ENCODE measurements at regions not wholly inside any gene's neighbourhood (a gene's known extent, or its start where the extent isn't known, plus 50 kb on each side); places are given as distances from the start of the nearest gene placed in this dataset.

DNA sequence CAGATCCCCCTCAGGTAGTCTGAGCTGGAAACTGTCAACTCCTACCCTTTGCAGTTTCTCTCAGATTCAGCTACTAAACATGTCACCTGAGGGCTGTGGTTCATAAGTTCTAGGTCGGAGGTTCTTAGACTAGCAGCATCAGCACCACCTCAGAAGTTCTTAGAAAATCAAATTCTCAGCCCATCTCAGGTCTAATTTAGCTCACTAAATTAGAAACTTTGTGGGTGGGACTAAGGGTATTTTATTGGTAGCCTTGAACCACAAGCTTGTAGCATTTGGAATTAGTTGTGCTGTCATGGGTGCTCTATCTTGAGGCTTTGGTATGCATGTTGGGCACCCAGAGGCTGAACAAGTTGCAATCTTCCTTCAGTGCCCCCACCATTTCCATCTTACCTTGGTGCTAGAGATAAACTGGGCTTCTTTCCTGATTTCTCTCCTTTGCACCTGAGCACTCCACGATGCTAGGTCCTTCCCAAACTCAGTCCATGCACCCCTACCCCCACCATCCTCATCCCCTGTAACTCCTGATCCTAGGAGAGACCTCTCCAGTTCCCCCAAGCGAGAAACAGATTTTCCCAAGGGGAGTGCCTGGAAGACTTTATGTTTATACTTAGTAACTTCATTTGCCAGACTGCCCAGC lies 54.2 kb downstream of the S1PR1 start:
- DNase-seq (ENCODE audit: low read depth in 2 of 2) = no peak

DNA sequence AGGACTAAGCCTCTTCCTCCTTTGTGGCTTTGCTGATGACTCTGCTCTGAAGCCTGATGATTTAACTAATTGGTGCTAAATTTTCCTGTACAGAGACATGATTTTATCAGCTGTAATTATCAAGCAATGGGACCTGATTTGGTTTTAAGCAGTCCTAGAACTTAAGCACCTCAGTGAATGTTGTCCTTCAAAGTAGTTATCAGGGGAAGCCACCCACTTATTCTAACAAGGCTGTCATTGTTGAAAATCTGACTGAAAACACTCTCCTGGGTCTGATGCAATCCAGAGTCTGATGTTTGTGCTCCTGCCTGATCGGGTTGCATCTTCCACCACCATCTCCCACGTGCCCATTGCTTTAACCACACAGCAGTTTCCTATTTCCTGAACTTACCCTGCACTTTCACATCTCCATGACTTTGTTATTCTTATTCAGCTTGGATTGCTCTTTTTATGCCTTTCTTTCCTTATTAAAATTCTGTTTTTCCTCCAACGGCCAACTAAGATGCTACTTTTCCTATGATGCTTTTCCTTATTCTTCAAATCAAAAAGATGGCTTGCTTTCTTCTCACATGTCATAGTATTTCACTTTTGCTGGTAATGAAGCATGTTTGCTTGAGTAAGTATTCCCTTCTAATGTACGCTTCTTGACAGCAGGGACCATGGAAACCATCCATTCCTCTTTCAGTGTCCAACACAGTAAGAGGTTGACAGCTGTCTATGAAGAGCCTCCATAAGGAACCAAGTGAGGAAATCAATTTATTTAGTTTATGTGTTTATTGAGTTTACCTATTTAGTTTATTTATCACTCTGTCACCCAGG lies 55.0 kb downstream of the S1PR1 start:
- DNase-seq (ENCODE audit: low read depth in 2 of 2) = peak; percentile 44 to 50

DNA sequence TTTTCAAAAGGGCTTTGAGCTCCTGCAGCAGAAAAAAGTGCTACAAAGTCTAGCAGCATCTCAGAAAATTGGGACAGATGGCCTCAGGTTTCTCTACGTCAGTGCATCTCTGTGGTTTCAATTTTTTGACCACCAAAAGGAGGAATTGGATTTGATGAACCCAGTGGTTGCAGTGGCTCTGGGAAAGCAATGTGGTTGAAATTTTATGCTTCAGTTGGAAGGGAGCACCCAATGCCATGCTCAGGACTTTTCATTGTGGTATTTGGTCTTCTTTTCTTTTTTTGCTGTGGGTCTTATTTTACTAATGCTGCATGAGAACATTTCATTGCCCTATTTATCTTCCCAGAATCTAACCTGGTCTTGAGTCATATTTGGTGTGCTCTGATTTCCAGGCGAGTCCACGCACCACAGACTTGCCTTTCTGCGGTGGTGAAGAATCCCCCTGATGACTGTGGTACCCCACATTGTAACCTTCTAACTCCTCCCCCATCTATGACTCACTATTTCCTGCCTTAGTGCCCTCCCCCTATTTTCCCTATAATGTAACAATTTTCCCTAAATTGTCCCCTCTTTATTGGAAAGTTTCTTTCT lies 56.7 kb downstream of the S1PR1 start:
- DNase-seq (ENCODE audit: low read depth in 2 of 2) = peak; percentile 17 to 20

DNA sequence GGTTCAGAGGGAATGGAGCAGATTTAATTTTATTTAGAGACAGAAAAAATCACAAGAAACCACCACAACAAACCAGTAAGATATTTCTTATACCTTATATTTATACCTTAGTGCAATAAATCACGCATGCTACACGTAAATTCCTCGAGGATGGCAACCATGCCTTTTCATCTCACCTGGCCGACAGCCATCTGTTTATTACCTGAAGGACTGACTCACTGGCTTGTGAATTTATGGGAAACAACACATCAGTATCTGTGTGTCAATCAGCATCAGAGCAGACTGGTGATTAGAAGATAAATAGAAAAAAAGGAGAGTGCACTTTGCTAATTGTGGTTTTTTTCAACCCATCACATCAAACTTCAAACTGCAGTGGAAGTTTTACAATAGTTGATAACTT lies 58.4 kb downstream of the S1PR1 start:
- no peak for DNase-seq (ENCODE audit: low read depth in 2 of 2)

DNA sequence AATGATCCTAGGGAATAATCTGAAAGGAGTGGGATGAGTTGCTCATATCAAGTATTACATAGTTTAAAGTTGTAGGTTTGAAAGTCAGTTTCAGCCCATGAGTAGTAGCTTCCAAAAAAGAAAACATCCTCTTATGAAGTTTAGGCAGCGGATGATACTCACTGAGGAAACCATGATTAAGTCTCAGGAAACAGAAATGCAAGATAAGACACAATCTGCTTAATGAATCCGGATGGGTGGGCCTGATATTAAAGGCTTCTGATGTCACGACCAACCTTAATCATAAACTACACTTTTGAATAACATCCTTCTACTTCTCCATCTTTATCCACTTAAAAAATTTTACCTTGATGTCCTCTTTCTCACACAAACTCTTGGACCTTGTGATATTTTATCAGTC lies 61.8 kb downstream of the S1PR1 start:
- no peak for DNase-seq (ENCODE audit: low read depth in 2 of 2)

DNA sequence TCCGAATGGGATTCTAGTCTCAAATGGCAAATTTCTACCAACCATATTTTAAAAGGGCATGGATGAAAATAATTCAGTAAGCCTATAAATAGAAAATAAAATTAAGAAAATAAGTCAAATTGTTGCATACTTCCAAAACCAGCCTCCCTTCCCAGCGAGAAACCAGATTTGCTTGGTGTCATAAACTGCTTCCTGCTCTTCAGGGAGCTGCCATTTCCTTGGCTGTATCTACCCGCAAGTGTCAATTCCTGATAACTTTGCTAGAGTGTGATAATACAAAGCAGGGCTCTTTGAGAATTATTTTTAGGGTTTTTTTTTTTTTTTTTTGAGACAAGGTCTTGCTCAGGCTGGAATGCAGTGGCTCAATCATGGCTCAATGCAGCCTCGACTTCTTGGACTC lies 62.3 kb downstream of the S1PR1 start:
- no peak for DNase-seq (ENCODE audit: low read depth in 2 of 2)

DNA sequence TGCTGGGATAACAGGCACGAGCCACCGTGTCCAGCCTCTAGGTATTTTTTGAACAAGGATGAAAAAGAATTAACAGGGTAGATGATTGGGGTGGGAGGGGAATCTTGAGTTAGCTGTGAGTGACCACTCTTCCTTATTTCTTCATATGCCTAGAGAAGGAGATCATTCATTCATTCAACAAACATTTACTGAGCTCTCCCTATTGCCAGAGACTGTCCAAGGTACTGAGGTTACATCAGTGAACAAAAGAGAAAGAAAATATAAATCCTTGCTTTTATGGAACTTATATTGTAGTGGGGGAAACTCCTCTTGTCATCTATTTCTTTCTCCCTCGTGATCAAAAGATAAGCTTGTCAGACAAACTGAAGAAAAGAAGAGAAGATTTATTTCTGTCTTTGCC lies 62.9 kb downstream of the S1PR1 start:
- DNase-seq (ENCODE audit: low read depth in 2 of 2) = no peak

DNA sequence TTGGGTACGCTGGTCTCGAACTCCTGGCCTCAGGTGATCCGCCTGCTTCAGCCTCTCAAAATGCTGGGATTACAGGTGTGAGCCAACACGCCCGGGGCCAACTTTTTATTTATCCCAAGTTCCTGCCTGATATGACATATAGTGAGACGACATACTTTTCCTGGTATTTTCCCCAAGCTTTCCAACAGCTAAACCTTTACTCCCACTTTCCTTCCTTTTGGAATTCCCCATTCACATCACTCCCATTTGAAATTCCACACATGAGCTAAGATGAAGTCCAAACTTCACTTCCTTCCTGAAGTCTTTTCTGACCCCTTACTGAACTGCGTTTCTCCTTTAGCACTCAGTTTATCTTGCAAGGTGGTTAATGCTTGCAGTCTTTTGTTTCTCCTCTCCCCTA lies 64.1 kb downstream of the S1PR1 start:
- DNase-seq (ENCODE audit: low read depth in 2 of 2) = no peak

DNA sequence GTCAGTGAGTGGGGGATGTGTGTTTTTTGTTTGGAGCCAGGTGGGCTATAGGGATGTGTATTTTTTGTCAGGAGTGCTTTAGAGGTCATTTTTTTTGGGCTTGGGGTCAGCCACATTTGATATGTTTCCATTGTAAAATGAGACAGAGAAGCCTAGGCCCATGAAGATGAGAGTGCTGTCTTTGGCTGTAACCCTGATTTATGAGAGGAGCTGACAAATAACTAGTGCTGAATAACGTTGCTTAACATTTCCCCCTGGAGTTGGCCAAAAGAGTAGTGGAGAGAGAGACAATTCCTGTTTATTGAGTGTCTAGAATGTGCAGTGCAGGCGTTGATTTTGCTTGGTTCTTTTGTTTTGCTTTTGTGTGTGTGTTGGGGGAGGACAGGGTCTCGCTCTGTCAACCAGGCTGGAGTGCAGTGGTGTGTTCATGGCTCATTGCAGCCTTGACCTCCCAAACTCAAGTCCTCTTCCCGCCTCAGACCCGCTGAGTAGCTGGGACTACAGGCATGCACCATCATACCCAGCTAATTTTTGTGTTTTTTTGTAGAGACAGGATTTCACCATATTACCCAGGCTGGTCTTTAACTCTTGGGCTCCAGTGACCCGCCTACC lies 64.7 kb downstream of the S1PR1 start:
- DNase-seq (ENCODE audit: low read depth in 2 of 2) = no peak

DNA sequence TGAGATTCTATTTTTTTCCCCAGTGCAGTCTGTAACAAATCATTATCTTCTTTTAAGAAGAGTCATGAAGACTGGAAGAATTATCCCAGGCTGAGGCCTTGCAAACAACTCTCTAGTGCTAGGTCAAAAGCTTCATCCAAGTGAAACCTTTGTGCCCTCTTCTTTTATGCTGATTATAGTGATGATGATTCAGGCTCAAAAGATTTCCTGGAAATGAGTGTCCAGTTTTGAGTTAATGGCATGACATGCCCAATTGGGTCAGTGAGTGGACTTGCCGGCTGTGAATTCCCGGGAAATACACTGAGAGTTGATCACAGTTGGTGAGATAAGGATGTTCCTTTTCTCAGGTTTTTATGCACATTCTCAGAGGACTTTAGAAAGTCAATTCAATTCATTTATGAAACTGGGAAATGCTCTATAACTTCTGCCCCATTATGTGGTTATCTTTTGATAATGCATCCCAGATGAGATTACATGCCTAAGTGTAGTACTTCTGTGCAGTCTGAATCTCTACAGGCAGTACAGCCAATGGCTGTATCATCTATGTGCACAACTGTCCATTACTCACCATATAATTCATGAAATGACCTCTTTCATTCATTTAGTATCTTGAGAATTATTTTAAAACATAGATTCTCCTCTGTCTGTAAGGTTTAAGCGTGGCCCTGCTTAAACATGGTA lies 66.2 kb downstream of the S1PR1 start:
- no peak for DNase-seq (ENCODE audit: low read depth in 2 of 2)

DNA sequence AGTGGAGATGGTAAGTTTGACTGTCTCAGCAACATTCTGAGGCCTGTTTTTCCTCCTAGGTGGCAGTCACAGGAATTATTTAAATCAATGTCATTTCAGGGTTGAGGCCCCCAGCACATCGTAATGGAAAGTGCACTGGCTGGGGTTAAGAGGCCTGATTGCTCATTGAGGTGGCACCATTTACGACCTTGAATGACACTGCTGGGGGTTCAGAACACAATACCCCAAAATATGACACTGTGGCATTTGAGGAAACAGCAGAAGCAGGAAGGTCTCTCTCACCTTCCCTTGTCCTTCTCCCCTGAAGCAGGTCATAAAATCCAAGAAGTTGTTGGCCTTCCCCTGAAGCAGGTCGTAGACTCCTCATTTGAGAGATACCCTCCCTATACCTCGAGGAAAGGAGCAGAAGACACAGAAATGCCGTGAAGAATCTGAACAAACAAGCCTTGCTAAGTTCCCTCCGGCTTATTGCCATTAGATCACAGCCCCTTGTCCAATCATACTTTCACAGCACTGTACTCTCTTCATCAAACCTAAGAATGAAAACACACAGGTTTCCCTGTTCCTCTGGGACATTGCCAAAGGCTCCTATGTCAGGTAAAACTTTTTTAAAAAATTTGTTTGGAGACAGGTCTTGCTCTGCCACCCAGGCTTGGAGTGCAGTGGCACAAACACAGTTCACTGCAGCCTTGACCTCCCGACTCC lies 71.3 kb downstream of the S1PR1 start:
- no peak for DNase-seq (ENCODE audit: low read depth in 2 of 2)

DNA sequence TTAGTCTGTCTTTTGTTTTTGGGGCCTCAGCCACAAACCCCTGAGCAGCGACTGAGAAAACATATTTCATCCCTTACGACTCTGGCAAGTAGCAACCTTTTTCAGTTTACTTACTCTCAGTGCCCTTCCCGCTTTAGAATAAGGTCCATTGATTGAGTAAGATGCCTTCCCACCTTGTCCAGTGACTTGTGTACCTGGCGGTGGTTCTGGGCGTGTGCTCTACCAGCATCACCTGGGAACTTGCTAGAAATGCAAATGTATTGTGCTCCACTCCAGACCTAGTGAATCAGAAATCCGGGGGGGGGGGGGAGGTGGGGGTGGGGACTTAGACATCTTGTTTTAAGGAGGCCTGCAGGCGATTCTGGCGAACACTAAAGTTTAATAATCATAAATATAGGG lies 72.1 kb downstream of the S1PR1 start:
- no peak for DNase-seq (ENCODE audit: low read depth in 2 of 2)

DNA sequence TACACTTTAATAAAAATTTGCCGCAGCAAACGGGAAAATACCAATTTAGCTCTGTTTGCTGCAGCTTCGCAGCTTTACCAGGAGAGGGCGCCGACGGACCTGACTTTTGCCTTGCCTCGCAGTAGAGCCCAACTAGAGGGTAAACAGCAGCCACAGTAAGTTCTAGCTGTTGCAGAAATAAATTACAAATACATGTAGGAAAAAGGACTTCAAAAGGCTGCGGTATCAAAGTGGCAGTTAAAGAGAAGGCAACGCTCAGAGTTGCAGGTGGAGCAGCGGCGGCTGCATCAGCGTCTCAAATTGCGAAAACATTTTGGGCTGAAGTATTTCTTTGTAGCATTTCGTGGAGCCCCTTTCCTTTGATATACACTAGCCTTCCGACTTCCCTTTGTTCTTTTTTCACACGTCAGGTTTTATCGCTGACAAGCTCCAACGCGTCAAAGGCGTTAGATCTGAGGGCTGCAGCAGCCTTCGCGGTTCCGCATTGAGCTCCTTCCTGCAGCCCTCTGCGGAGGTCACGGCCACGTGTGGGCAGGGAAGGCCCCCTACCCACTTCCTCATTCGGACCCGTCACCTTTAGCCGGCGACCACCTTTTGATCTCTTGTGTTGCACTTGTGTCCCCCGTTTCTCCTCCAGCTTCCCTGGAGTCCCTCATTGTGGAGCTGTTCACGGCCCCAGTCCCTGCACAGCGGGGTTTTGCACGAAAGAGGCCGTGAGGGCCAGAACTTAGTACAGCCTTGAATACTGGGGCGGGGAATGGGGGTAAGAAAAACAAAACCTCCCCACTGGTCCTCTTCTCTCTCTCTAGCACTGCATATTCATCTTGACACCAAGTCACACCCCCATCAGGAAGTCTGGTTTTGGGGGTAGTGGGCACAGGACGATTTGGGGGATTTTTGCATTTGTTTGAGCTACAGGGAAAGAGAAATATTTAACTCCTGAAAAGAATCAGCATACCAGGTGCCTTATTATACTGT lies 72.8 kb downstream of the S1PR1 start:
- peak in 1 of 2 experiments; percentile 20 for DNase-seq (ENCODE audit: low read depth in 2 of 2)

DNA sequence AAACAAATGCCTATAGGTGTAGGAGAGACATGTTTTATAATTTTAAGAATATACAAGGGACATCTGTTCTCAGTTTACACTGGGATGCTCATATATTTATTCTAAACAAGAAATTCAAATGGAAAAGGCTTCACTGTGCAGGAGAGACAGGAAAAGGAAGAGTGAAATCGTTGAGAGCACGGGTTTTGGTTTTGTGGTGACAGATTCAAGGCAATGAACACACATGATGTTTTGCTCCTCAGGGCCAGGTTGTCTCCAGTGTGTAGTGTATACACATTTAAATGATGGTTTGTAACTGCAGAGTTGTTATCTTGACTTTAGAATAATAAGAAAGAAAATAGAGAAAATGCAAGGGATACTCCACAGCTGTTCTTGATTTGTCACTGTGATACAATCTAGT lies 73.7 kb downstream of the S1PR1 start:
- no peak for DNase-seq (ENCODE audit: low read depth in 2 of 2)

DNA sequence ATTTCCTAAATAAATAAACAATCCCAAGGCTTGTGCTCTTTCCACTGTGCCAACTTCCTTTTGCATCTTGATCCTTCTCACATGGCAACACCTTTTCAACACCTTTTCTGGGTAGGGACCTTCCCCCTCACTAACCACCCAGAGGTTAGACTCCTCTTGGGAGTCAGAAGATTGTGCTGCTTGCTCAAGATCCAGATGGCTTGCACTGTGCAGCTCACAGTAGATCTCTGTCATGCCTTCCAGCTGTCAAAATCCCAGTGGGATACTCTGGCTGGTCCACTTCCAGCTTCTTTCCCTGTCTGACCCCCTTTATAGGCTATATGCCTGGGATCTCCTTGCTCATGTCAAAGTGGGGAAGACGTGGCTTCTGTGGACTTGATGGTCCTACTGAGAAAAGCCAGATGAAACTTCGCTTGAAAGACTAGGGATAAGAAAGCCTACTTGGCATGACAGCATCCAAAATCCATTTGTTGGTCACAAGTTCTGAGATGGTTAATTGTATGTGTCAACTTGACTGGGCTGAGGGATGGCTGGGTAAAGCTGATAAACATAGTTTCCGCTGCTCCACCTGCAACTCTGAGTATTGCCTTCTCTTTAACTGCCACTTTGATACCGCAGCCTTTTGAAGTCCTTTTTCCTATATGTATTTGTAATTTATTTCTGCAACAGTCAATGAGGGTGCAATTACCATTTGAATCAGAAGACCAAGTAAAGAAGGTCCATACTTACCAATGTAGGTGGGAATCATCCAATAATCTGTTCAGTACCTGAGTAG lies 74.5 kb downstream of the S1PR1 start:
- no peak for DNase-seq (ENCODE audit: low read depth in 2 of 2)

DNA sequence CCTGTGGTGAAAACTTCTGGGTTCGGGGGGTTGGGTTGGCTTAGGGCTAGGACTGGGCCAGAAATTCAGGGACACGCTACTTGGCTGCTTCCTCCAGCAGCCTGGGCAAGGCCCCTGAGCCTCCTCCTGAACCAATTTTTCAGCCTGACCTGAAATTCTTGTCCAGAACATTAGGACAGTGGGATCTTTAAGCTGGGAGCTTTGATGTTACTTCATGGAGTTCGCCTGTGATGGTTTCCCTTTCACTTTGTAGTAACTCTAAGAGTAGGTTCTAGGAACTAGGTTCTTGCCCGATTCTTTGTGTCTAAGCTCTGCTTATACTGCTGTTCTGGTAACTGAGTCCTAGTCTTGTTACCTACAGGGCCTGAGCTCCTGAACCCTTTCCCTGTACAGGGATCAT lies 75.3 kb downstream of the S1PR1 start:
- DNase-seq (ENCODE audit: low read depth in 2 of 2) = no peak

DNA sequence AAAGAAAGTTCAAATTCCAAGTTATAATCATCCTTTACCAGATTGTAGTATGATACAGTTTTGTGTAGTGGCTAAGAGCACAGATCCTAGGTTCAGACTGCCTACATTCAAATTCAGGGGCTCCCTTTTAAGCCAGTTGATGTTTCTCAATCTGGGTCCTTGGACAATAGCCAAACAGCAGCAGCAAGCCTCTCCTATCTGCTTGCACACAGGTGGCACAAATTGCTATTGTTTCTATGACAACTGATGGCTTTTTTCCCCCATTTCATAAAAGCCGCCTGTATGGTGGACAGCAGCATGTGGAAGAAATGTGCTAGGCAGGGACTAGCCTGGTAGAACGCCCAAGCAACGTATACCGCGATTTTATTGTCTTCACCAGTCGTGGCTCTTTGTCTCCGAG lies 76.5 kb downstream of the S1PR1 start:
- no peak for DNase-seq (ENCODE audit: low read depth in 2 of 2)

DNA sequence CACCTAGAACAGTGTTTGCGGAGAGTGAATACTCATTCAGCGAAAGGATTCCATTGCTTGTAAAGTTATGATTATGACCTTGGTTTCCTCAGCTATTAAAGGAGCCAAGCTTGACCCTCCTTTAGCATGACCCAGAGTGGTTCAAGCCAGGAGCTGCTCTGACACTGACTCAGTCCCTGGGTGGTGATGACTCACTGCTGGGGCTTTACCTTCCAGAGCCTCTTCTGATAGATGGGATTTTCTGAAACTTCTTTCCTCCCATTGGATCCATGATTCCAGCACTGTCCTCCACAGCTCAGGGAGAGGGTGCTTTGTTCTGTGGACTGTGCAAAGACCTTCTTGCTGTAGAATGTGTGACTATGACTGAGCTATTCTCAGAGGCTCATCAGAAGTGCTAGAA lies 77.4 kb downstream of the S1PR1 start:
- DNase-seq (ENCODE audit: low read depth in 2 of 2) = no peak

DNA sequence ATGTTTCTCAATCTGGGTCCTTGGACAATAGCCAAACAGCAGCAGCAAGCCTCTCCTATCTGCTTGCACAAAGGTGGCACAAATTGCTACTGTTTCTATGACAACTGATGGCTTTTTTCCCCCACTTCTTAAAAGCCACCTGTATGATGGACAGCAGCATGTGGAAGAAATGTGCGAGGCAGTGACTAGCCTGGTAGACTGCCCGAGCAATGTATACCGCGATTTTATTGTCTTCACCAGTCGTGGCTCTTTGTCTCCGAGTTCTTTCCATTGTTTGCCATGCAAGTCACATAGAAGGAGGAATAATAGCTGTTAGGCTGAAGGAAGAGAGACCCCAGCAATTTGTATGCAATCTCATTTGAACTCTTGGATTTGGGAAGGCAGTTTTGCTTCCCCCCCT lies 79.4 kb downstream of the S1PR1 start:
- DNase-seq (ENCODE audit: low read depth in 2 of 2) = no peak

DNA sequence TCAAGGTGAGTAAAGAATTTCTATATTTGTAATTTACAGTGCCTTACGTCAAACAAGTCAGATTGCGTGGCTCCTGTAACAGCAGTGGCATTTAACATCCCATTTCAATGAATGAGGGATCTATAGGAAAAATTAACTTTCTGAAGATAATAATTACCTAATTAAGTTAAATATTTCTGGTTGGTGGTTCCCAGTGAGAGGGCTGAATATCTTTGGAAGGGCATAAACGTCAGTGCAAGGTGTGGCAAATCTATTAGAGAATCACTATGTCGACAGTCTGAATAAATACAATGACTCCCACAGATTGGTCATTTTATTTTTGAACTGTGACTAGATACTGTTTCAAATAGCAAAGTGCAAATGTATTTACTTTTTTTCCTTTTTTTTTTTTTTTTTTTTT lies 80.0 kb downstream of the S1PR1 start:
- no peak for DNase-seq (ENCODE audit: low read depth in 2 of 2)

Measured in fibroblast of skin of left biceps (primary cell).